ENCODE measurements at regions not wholly inside any gene's neighbourhood (a gene's known extent, or its start where the extent isn't known, plus 50 kb on each side); places are given as distances from the start of the nearest gene placed in this dataset.
"Not testable (repeated sequence)": the region's sequence is repeated elsewhere in the genome, so short reads cannot be mapped to it uniquely, and the experiment has no call there.

- no peaks in the 10 kb centered on the region for H4K20me1 ChIP-seq (ENCODE audit: insufficient read depth)
- no peak overlapping the region for H3K9ac ChIP-seq
- H2AFZ ChIP-seq (ENCODE audit: low read depth) = no peak overlapping the region
- H3K79me2 ChIP-seq (ENCODE audit: insufficient read depth, low read depth) = no peaks in the 10 kb centered on the region
- no peak for TF ChIP-seq CTCF (conservative IDR thresholded peaks at IDR 0.05; ENCODE audit: low read depth, low read length)
- no peak overlapping the region for H3K27ac ChIP-seq
- H3K4me1 ChIP-seq (ENCODE audit: low read depth, poor library complexity, severe bottlenecking) = no peaks in the 10 kb centered on the region
- H3K36me3 ChIP-seq (ENCODE audit: insufficient read depth) = no peaks in the 10 kb centered on the region
- no peaks in the 10 kb centered on the region for H3K27me3 ChIP-seq (ENCODE audit: insufficient read depth, low read depth)
- H3K4me3 ChIP-seq (IDR thresholded peaks at IDR 0.05; ENCODE audit: insufficient read depth, low read depth, low read length) = no peak overlapping the region
- no peak overlapping the region for H3K4me2 ChIP-seq
Measured at GRCh38 chr6:125377621-125378020, 75.9 kb upstream of the HDDC2 start.

GRCh38 chr6:125379174-125379573, 77.4 kb upstream of the HDDC2 start:
- H3K4me1 ChIP-seq (ENCODE audit: low read depth, poor library complexity, severe bottlenecking) = no peaks in the 10 kb centered on the region
- no peaks in the 10 kb centered on the region for H4K20me1 ChIP-seq (ENCODE audit: insufficient read depth)
- H3K4me2 ChIP-seq = no peak overlapping the region
- H3K27me3 ChIP-seq (ENCODE audit: insufficient read depth, low read depth) = no peaks in the 10 kb centered on the region
- TF ChIP-seq CTCF (conservative IDR thresholded peaks at IDR 0.05; ENCODE audit: low read depth, low read length) = no peak
- no peak overlapping the region for H3K9ac ChIP-seq
- H3K4me3 ChIP-seq (IDR thresholded peaks at IDR 0.05; ENCODE audit: insufficient read depth, low read depth, low read length) = no peak overlapping the region
- no peaks in the 10 kb centered on the region for H3K79me2 ChIP-seq (ENCODE audit: insufficient read depth, low read depth)
- H2AFZ ChIP-seq (ENCODE audit: low read depth) = no peak overlapping the region
- H3K36me3 ChIP-seq (ENCODE audit: insufficient read depth) = no peaks in the 10 kb centered on the region
- no peak overlapping the region for H3K27ac ChIP-seq

GRCh38 chr6:125380474-125380873, 78.7 kb upstream of the HDDC2 start:
- Histone ChIP-seq H3K27me3 (ENCODE audit: insufficient read depth, low read depth) (no peaks in the 10 kb centered on the region), H3K27ac (no peak overlapping the region), H2AFZ (ENCODE audit: low read depth) (no peak overlapping the region), H3K9ac (no peak overlapping the region), H3K36me3 (ENCODE audit: insufficient read depth) (no peaks in the 10 kb centered on the region), H3K4me3 (IDR thresholded peaks at IDR 0.05; ENCODE audit: insufficient read depth, low read depth, low read length) (no peak overlapping the region), H4K20me1 (ENCODE audit: insufficient read depth) (no peaks in the 10 kb centered on the region), H3K4me2 (no peak overlapping the region), H3K4me1 (ENCODE audit: low read depth, poor library complexity, severe bottlenecking) (no peaks in the 10 kb centered on the region), H3K79me2 (ENCODE audit: insufficient read depth, low read depth) (no peaks in the 10 kb centered on the region)
- no peak for TF ChIP-seq CTCF (conservative IDR thresholded peaks at IDR 0.05; ENCODE audit: low read depth, low read length)

GRCh38 chr6:125386337-125386736, 84.6 kb upstream of the HDDC2 start:
- not testable (repeated sequence) for H3K4me2 ChIP-seq; H2AFZ ChIP-seq (ENCODE audit: low read depth); H3K4me1 ChIP-seq (ENCODE audit: low read depth, poor library complexity, severe bottlenecking); H3K36me3 ChIP-seq (ENCODE audit: insufficient read depth); H4K20me1 ChIP-seq (ENCODE audit: insufficient read depth); H3K27ac ChIP-seq; H3K9ac ChIP-seq; H3K4me3 ChIP-seq (IDR thresholded peaks at IDR 0.05; ENCODE audit: insufficient read depth, low read depth, low read length); H3K27me3 ChIP-seq (ENCODE audit: insufficient read depth, low read depth); H3K79me2 ChIP-seq (ENCODE audit: insufficient read depth, low read depth)

- no peak overlapping the region for H3K4me3 ChIP-seq (IDR thresholded peaks at IDR 0.05; ENCODE audit: insufficient read depth, low read depth, low read length)
- no peaks in the 10 kb centered on the region for H4K20me1 ChIP-seq (ENCODE audit: insufficient read depth)
- H3K36me3 ChIP-seq (ENCODE audit: insufficient read depth) = no peaks in the 10 kb centered on the region
- H2AFZ ChIP-seq (ENCODE audit: low read depth) = no peak overlapping the region
- H3K9ac ChIP-seq = no peak overlapping the region
- H3K27me3 ChIP-seq (ENCODE audit: insufficient read depth, low read depth) = no peaks in the 10 kb centered on the region; the same call in 1 of the 2 replicates
- peak overlapping the region; percentile 44 for H3K4me2 ChIP-seq
- peaks cover 19% of the 10 kb centered on the region for H3K4me1 ChIP-seq (ENCODE audit: low read depth, poor library complexity, severe bottlenecking)
- no peak overlapping the region for H3K27ac ChIP-seq
- TF ChIP-seq CTCF (conservative IDR thresholded peaks at IDR 0.05; ENCODE audit: low read depth, low read length) = no peak
- no peaks in the 10 kb centered on the region for H3K79me2 ChIP-seq (ENCODE audit: insufficient read depth, low read depth)
Measured at GRCh38 chr6:125392682-125393081, 90.9 kb upstream of the HDDC2 start.

Measured in KMS-11 (cell line).